ENCODE measurements at regions not wholly inside any gene's neighbourhood (a gene's known extent, or its start where the extent isn't known, plus 50 kb on each side); places are given as distances from the start of the nearest gene placed in this dataset.
"Not testable (repeated sequence)": the region's sequence is repeated elsewhere in the genome, so short reads cannot be mapped to it uniquely, and the experiment has no call there.

DNA sequence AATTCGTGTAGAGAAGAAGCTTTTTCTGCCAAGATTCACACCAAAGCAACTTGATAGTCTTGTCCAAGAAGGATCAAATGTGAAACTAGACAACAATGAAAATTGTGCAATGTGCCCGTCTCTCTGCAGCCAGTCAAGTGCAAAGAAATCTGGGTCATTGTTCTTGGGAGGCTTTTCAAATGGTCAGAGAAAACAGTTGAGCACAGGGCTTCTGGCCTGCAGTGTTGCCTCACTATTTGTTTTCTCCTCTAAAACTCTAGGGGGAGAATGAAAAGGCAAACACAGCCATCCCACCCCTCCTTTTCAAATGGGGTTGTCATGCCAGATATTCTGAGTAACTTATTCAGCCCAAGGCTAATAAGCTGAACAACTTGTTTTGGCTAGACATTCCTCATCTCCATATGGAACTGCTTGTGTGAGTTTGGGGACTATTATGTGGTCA, 417.6 kb upstream of the CDIN1 start:
- peak; percentile 16 for DNase-seq (ENCODE audit: low read depth)

DNA sequence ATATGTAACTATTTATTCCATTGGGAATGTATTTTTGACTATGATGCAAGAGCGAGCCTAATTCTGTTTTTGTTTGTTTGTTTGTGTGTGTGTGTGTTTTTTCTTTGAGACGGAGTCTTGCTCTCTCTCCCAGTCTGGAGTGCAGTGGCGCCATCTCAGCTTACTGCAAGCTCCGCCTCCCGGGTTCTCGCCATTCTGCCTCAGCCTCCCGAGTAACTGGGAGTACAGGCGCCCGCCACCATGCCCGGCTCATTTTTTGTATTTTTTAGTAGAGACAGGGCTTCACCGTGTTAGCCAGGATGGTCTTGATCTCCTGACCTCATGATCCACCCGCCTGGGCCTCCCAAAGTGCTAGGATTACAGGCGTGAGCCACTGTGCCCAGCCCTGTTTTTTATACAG, 415.4 kb upstream of the CDIN1 start:
- not testable (repeated sequence) for DNase-seq (ENCODE audit: low read depth)

- no peak for DNase-seq (ENCODE audit: low read depth)
These were observed 406.5 kb upstream of the CDIN1 start for GRCh38 chr15:36172955-36173354.

DNA sequence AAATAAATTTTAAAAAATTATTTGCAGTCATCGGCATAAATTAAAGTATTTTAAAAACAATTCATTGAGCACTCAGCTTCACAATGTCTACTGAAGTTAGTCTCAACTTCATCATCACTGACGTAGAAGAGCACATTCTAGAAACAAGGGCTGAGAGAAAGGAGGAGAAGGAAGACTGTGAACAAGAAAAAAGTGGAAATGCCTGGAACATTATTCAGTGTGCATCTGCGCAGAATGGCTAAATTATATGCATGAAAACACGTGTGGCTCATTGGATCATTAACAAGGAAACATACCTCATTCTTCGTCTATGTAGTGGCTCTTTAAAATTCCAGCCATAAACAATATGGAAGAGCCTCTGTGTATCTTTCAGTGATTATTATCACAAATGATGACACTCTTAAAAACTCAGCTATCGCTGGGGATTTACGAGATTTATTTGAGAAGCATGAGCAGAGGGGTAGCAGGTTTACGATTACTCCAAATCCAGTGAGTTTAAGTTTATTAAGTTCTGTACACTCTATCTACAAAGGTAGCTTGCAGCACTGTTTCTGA, 404.2 kb upstream of the CDIN1 start:
- DNase-seq (ENCODE audit: low read depth), result no peak

DNA sequence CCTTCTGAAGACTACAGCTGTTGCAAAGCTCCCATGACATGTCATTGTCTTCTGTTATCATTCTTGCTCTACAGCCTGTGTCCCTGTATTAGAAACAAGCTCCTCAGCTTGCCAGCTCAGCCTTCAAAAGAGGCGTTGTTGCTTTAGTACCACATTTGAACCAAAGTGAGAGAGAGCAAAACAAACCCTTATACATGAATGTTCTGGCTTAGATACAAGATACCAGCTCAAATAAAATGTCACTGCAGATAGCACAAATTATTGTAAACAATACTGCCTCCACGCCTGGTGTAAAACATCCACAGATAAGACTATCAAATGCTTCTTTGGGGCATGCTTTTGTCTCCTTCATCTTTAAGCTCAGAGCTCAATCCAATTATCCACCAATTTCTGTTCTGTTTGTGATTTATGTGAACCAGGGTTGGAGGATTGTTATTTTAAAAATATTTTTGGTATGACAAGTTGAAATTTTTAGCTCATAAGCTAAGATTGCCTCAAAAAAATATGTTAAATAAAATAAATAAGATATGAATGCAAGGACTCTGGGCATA, 403.6 kb upstream of the CDIN1 start:
- DNase-seq (ENCODE audit: low read depth), result peak; percentile 22

DNA sequence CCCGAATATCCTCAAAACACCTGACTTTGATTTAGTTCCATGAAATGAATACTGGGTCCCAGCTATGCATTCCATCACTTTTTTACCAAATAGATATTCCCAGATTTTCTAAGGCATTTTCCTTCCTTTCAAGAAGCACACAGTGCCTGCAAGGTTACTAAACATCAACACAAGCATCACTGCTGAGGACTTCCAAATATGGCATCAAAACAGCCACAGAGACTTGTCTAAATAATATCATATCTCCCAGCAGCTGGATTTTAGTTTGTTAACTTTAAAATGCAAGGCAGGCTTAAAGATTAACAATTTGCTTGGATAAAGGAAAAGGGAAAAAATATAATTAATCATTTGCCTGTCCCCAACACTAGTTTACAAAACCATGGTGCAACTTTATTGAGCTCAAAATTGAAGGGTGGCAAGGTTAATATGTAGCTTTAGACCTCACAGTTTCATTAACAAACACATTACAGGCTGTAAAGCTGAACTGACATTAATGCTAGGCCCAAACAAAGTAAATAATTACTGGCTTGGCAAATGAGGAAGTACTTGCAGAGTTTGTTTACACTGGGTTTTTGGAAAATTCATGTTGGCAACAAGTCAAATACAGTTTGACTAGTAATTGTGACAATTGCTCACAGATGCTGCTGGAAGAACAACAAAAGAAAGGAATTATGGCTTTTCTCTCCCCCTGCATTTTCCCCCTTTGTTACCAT, 401.7 kb upstream of the CDIN1 start:
- DNase-seq (ENCODE audit: low read depth), result peak; percentile 41

GRCh38 chr15:36178303-36178633, 401.2 kb upstream of the CDIN1 start:
- DNase-seq (ENCODE audit: low read depth), result no peak

GRCh38 chr15:36183201-36183600, 396.2 kb upstream of the CDIN1 start:
- DNase-seq (ENCODE audit: low read depth), result no peak

DNA sequence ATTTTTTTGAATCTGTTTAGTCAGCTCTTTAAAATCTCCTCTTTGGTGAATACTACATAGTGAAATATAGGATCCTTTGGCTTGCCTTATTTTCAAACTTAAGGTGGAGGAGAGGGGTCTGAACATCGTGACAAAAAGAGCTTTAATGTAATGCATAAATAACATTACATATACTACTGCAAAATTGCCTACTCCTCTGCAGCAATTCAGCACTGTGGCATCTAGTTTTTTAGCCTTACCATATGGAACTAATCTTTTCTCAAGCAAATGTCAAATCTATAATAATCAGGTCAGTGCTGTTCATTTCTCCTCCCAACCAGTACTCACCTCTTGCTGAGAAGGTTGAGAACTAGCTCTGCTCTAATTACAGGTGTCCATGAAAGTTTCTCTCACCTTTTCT, 394.0 kb upstream of the CDIN1 start:
- DNase-seq (ENCODE audit: low read depth), result no peak

DNA sequence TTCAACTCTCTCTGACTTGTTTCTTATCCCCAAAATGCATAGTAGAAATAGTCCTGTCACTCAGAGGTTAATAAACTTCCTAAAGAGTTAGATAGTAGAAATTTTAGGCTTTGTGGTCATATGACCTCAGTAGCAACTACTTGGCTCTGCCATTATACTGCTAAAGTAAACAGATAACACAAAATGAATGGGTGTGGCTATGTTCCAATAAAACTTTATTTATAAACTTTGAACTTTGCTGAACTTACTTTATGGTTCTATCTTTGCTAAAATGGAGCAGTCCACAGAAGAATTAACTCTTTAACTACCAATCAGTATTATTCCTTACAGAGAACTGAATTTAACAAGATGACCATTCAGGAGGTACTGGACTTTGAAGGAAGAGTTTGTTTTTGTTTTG, 393.6 kb upstream of the CDIN1 start:
- no peak for DNase-seq (ENCODE audit: low read depth)

GRCh38 chr15:36186376-36186775, 393.1 kb upstream of the CDIN1 start:
- no peak for DNase-seq (ENCODE audit: low read depth)

- DNase-seq (ENCODE audit: low read depth), result no peak
These were observed 388.0 kb upstream of the CDIN1 start for GRCh38 chr15:36191459-36191858.

GRCh38 chr15:36195361-36196007, 383.9 kb upstream of the CDIN1 start:
- DNase-seq (ENCODE audit: low read depth), result not testable (repeated sequence)

- DNase-seq (ENCODE audit: low read depth), result peak; percentile 13
These were observed 370.4 kb upstream of the CDIN1 start for GRCh38 chr15:36208868-36209582.

DNA sequence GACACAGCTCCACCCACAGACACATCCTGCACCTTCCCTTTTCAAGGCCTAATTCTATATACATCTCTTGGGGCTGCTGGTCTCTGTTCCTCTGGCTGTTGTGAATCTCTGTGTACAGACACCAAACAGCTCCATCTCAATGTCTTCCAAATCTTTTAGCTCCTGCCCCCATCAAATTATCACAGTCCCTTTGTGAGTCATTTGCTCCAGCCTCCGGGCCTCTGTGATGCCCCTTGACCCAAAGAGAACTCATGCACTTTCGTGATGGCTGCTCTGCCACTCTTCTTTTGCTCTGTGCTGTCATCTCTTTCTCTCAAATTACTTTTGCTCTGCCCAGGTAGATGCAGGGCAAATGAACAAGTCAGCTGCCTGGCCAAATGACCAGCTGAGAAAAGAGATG, 369.0 kb upstream of the CDIN1 start:
- no peak for DNase-seq (ENCODE audit: low read depth)

- no peak for DNase-seq (ENCODE audit: low read depth)
These were observed 361.1 kb upstream of the CDIN1 start for GRCh38 chr15:36218322-36218721.

DNA sequence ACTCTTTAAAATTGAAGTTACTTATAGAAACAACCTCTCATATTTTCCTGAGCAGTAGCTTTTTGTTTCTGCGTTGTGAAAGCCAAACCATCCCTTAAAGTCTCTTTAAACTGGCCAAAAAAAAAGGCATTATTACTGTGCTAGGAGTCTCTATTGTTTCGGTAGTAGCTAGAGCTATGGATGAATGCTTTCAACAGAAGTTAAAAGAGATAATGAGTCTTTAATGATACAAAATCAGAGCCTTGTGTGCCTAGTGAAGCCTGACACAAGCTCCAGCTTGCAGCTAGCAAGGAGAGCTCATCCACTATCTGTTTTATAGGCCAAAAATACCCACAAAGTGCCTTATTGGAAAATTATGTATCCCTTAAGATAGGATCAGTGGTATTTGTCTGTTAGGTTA, 360.4 kb upstream of the CDIN1 start:
- no peak for DNase-seq (ENCODE audit: low read depth)

DNA sequence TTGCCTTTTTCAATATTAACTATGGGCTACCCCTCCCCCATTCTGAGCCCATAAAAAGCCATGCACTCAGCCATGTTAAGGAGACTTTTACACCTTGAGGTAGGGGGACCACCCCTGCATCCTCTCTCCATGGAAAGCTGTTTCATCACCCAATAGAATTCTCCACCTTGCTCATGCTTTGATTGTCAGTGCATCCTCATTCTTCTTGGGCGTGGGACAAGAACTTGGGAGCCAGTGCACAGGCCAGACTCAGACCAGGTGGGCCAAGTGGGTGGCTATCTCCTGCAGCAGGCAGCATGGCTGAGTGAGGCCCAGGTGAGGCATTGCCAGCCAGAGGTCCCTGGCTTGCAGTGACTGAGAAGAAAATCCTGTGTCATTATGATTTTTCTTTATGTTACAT, 357.4 kb upstream of the CDIN1 start:
- no peak for DNase-seq (ENCODE audit: low read depth)

DNA sequence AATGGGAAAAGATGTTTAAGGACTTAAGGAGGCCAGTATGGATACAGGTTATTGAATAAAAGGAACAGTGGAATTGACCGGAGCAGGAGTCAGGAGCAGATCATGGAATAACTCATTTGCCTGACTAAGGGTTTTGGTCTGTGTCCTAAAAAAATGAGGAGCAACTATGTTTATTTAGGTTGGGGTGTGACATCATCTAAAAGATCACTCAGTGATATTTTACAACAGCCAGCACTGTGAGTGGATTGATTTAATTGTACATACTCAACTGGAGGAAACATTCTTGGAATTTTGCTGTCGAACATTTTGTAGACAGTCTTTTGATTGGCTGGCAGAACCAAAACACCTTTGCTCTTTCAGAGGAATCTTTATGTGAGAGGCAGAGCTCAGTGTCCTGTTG, 348.6 kb upstream of the CDIN1 start:
- no peak for DNase-seq (ENCODE audit: low read depth)

- no peak for DNase-seq (ENCODE audit: low read depth)
These were observed 346.9 kb upstream of the CDIN1 start for GRCh38 chr15:36232491-36232890.

DNA sequence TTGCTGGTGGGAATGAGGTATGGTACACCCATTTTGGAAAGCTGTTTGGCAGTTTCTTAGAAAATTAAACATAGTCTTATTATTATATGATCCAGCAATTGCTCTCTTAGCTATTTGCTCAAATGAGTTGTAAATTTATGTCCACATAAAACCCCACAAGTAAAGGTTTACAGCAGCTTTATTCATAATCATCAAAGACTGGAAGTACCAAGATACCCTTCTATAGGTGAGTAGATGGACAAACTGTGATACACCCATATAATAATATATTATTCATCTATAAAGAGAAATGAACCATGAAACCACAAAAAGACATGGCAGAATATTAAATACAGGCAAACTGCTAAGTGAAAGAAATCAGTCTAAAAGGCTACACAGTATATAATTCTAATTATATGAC, 344.7 kb upstream of the CDIN1 start:
- no peak for DNase-seq (ENCODE audit: low read depth)

GRCh38 chr15:36235173-36235572, 344.3 kb upstream of the CDIN1 start:
- DNase-seq (ENCODE audit: low read depth), result no peak

Data from myocyte (in vitro differentiated cells).